ENCODE measurements at regions not wholly inside any gene's neighbourhood (a gene's known extent, or its start where the extent isn't known, plus 50 kb on each side); places are given as distances from the start of the nearest gene placed in this dataset.
"Not testable (repeated sequence)": the region's sequence is repeated elsewhere in the genome, so short reads cannot be mapped to it uniquely, and the experiment has no call there.

GRCh38 chr4:94076498-94076897 is 131.2 kb upstream of the SMARCAD1 start:
- H3K9me3 ChIP-seq: no peaks in the 10 kb centered on the region
- H3K4me1 ChIP-seq: no peaks in the 10 kb centered on the region
- no peak for DNase-seq
- no peaks in the 10 kb centered on the region for H3K36me3 ChIP-seq
- TF ChIP-seq CTCF (IDR thresholded peaks at IDR 0.05): no peak
- intact Hi-C loops (cut with DNase I): no loop called here
- H3K4me3 ChIP-seq: no peak overlapping the region
- no peak overlapping the region for H3K27ac ChIP-seq
- H3K27me3 ChIP-seq: no peaks in the 10 kb centered on the region
- H3K9ac ChIP-seq (ENCODE audit: low read depth in 2 of 2, low read length in 2 of 2): no peak overlapping the region

GRCh38 chr4:94084155-94084554 is 123.5 kb upstream of the SMARCAD1 start:
- TF ChIP-seq CTCF (IDR thresholded peaks at IDR 0.05): no peak
- Histone ChIP-seq H3K4me1 (no peaks in the 10 kb centered on the region), H3K27me3 (no peaks in the 10 kb centered on the region), H3K9ac (ENCODE audit: low read depth in 2 of 2, low read length in 2 of 2) (no peak overlapping the region), H3K4me3 (no peak overlapping the region), H3K9me3 (no peaks in the 10 kb centered on the region), H3K36me3 (no peaks in the 10 kb centered on the region), H3K27ac (no peak overlapping the region)
- intact Hi-C loops (cut with DNase I): no loop called here
- no peak for DNase-seq

GRCh38 chr4:94099141-94099540 is 108.5 kb upstream of the SMARCAD1 start:
- H3K36me3 ChIP-seq; H3K27me3 ChIP-seq; intact Hi-C loops (cut with DNase I); H3K9me3 ChIP-seq; H3K4me3 ChIP-seq; H3K27ac ChIP-seq; H3K9ac ChIP-seq (ENCODE audit: low read depth in 2 of 2, low read length in 2 of 2); DNase-seq; H3K4me1 ChIP-seq: not testable (repeated sequence)

GRCh38 chr4:94112644-94113043 is 95.0 kb upstream of the SMARCAD1 start:
- H3K4me1 ChIP-seq: no peaks in the 10 kb centered on the region
- H3K27ac ChIP-seq: no peak overlapping the region
- no peak for TF ChIP-seq CTCF (IDR thresholded peaks at IDR 0.05)
- no peak overlapping the region for H3K4me3 ChIP-seq
- H3K36me3 ChIP-seq: no peaks in the 10 kb centered on the region
- H3K9me3 ChIP-seq: no peaks in the 10 kb centered on the region
- H3K27me3 ChIP-seq: no peaks in the 10 kb centered on the region
- DNase-seq: no peak
- intact Hi-C loops (cut with DNase I): loop anchor here (10.0 kb wide), 1 partner anchor 128 kb away; no protein-coding TSS in a partner anchor
- H3K9ac ChIP-seq (ENCODE audit: low read depth in 2 of 2, low read length in 2 of 2): no peak overlapping the region

- Histone ChIP-seq H3K36me3 (no peaks in the 10 kb centered on the region), H3K9ac (ENCODE audit: low read depth in 2 of 2, low read length in 2 of 2) (no peak overlapping the region), H3K4me3 (no peak overlapping the region), H3K27me3 (no peaks in the 10 kb centered on the region), H3K4me1 (no peaks in the 10 kb centered on the region), H3K9me3 (no peaks in the 10 kb centered on the region), H3K27ac (no peak overlapping the region)
- intact Hi-C loops (cut with DNase I): loop anchor here (10.0 kb wide), 1 partner anchor 131 kb away; no protein-coding TSS in a partner anchor
- DNase-seq: no peak
- TF ChIP-seq CTCF (IDR thresholded peaks at IDR 0.05): no peak
Observed at GRCh38 chr4:94115687-94116086, 92.0 kb upstream of the SMARCAD1 start.

- intact Hi-C loops (cut with DNase I): loop anchor here (10.0 kb wide), 1 partner anchor 132 kb away; no protein-coding TSS in a partner anchor
- no peak for TF ChIP-seq CTCF (IDR thresholded peaks at IDR 0.05)
- Histone ChIP-seq H3K9me3 (no peaks in the 10 kb centered on the region), H3K4me1 (no peaks in the 10 kb centered on the region), H3K36me3 (no peaks in the 10 kb centered on the region), H3K9ac (ENCODE audit: low read depth in 2 of 2, low read length in 2 of 2) (no peak overlapping the region), H3K27me3 (no peaks in the 10 kb centered on the region), H3K27ac (no peak overlapping the region), H3K4me3 (no peak overlapping the region)
- DNase-seq: no peak
Observed at GRCh38 chr4:94116842-94117241, 90.8 kb upstream of the SMARCAD1 start.

All from colonic mucosa (tissue), 4 donors.